Gastroesophageal sphincter (tissue), 3 donors: ENCODE measurements at regions not wholly inside any gene's neighbourhood (a gene's known extent, or its start where the extent isn't known, plus 50 kb on each side); places are given as distances from the start of the nearest gene placed in this dataset.

Experiments
- CTCF ChIP-seq, 4 experiments: fragments of 200-600 bp in 2 of 4; fragments of 450-650 bp in 2 of 4; sonication (generic) in 1 of 4; IDR thresholded peaks; one replicate each; pipeline ENCODE4 v1.5.1; 2017 to 2019; ENCODE audit warnings: antibody characterized with exemption in 4 of 4, mild to moderate bottlenecking in 2 of 4, moderate library complexity in 2 of 4
- EP300 ChIP-seq: sonication (generic); formaldehyde crosslinking; IDR thresholded peaks from one replicate; pipeline ENCODE4 v1.6.1; 2017; ENCODE audit warnings: antibody characterized with exemption, mild to moderate bottlenecking
- POLR2A ChIP-seq, 2 donors: fragments of 450-650 bp; IDR thresholded peaks; one replicate each; pipeline ENCODE4 v1.6.1; 2017; ENCODE audit warnings: antibody characterized with exemption in 2 of 2, mild to moderate bottlenecking in 2 of 2, moderate library complexity in 1 of 2
- POLR2AphosphoS5 ChIP-seq: sonication (generic); formaldehyde crosslinking; IDR thresholded peaks from one replicate; pipeline ENCODE4 v1.6.1; 2017; ENCODE audit warnings: antibody characterized with exemption

DNA sequence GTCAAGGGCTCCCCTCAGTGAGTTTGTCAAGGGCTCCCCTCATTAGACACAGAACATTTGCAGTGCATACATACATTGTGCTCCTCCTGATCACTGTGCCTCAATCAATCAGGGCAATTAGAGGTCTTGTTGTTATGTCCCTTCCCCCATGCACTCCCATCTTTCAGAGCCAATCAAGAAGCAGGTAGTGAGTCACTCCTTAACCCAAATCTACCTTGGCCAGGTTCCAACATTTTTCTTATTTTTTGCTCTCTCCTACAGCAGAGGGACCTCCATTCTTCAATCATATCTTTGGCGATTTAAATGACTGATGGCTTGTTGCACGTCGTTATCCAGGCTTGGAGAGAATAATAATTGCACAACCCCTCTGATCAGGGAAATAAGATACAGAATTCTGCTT is 409.9 kb upstream of the SPTLC3 start:
- TF ChIP-seq POLR2A (IDR thresholded peaks at IDR 0.05): no peak
- no peak for TF ChIP-seq CTCF (IDR thresholded peaks at IDR 0.05)
- TF ChIP-seq EP300: no peak
- TF ChIP-seq POLR2AphosphoS5: no peak
